ENCODE measurements at regions not wholly inside any gene's neighbourhood (a gene's known extent, or its start where the extent isn't known, plus 50 kb on each side); places are given as distances from the start of the nearest gene placed in this dataset.

DNA sequence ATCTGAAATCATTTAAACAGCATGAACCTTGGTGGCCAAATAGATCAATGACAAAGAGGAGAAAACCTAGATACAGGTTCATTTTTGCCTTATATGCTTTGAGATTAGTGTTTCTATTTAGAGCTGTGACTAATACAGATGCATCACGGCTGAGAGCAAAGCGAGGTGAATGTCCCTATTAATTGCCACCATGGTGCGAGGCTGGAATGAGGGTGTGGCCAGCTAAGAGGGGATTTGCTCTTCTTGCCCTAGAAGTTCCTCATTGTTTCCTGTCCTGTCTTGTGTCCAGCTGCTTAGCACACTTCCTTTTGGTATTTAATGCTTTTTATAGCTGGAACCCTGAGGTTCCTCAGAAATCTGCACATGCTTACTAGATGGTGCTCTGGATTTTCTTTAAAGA lies 339.1 kb upstream of the RGMA start:
- H3K9me2 ChIP-seq (replicated peaks; ENCODE audit: low read depth, low read length): no peaks in the 10 kb centered on the region
- no peaks in the 10 kb centered on the region for H3K36me3 ChIP-seq (ENCODE audit: insufficient read depth, low read length)
- no peak overlapping the region for H3K9ac ChIP-seq (ENCODE audit: low read depth, low read length, poor library complexity, severe bottlenecking)
- no peaks in the 10 kb centered on the region for H3K79me2 ChIP-seq (ENCODE audit: insufficient read depth, low read length)
- TF ChIP-seq, protein P1, sequence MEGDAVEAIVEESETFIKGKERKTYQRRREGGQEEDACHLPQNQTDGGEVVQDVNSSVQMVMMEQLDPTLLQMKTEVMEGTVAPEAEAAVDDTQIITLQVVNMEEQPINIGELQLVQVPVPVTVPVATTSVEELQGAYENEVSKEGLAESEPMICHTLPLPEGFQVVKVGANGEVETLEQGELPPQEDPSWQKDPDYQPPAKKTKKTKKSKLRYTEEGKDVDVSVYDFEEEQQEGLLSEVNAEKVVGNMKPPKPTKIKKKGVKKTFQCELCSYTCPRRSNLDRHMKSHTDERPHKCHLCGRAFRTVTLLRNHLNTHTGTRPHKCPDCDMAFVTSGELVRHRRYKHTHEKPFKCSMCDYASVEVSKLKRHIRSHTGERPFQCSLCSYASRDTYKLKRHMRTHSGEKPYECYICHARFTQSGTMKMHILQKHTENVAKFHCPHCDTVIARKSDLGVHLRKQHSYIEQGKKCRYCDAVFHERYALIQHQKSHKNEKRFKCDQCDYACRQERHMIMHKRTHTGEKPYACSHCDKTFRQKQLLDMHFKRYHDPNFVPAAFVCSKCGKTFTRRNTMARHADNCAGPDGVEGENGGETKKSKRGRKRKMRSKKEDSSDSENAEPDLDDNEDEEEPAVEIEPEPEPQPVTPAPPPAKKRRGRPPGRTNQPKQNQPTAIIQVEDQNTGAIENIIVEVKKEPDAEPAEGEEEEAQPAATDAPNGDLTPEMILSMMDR (conservative IDR thresholded peaks at IDR 0.05; ENCODE audit: low read length): no peak
- TF ChIP-seq EZH2phosphoT487 (IDR thresholded peaks at IDR 0.05; ENCODE audit: borderline replicate concordance): no peak
- no peaks in the 10 kb centered on the region for H4K20me1 ChIP-seq (ENCODE audit: insufficient read depth, low read length, poor library complexity, severe bottlenecking)
- no peaks in the 10 kb centered on the region for H3K27me3 ChIP-seq (ENCODE audit: insufficient read depth, low read length, poor library complexity, severe bottlenecking)
- H3K4me3 ChIP-seq (ENCODE audit: low read length, poor library complexity, severe bottlenecking): no peak overlapping the region
- H3K4me1 ChIP-seq (ENCODE audit: insufficient read depth, low read length, poor library complexity, severe bottlenecking): no peaks in the 10 kb centered on the region
- H3K9me3 ChIP-seq (ENCODE audit: insufficient read depth, low read depth, low read length): no peaks in the 10 kb centered on the region
- H3K4me2 ChIP-seq (ENCODE audit: low read depth, low read length, poor library complexity, severe bottlenecking): no peak overlapping the region
- H2AFZ ChIP-seq (ENCODE audit: low read length): no peak overlapping the region
- H3F3A ChIP-seq (ENCODE audit: low read depth): no peaks in the 10 kb centered on the region

DNA sequence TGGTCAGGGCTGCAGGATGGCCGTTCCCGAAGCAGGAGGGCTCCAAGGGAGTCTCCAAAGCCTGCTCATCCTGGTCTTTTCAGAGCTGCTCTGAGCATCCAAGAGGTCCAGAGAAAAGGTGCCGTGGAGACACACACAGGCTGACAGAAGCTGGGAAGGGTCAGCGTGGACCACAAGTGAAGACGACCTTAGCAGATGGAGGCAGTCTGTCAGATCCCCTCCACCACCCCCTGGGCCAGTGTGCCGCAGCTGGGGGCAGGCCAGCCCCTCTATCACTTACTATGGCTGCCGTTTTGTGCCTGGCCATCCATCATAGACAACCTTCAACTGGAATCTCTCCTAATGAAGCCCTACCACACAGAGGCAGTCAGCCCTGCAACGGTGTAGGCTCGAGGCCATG lies 335.1 kb upstream of the RGMA start:
- Histone ChIP-seq H3K9ac (ENCODE audit: low read depth, low read length, poor library complexity, severe bottlenecking) (no peak overlapping the region), H3K4me1 (ENCODE audit: insufficient read depth, low read length, poor library complexity, severe bottlenecking) (no peaks in the 10 kb centered on the region), H3K27me3 (ENCODE audit: insufficient read depth, low read length, poor library complexity, severe bottlenecking) (no peaks in the 10 kb centered on the region), H3K9me2 (replicated peaks; ENCODE audit: low read depth, low read length) (no peaks in the 10 kb centered on the region), H3K9me3 (ENCODE audit: insufficient read depth, low read depth, low read length) (no peaks in the 10 kb centered on the region), H3K4me2 (ENCODE audit: low read depth, low read length, poor library complexity, severe bottlenecking) (no peak overlapping the region), H3F3A (ENCODE audit: low read depth) (no peaks in the 10 kb centered on the region), H3K36me3 (ENCODE audit: insufficient read depth, low read length) (no peaks in the 10 kb centered on the region), H2AFZ (ENCODE audit: low read length) (no peak overlapping the region), H3K79me2 (ENCODE audit: insufficient read depth, low read length) (no peaks in the 10 kb centered on the region), H4K20me1 (ENCODE audit: insufficient read depth, low read length, poor library complexity, severe bottlenecking) (no peaks in the 10 kb centered on the region), H3K4me3 (ENCODE audit: low read length, poor library complexity, severe bottlenecking) (no peak overlapping the region)
- no peak for TF ChIP-seq EZH2phosphoT487 (IDR thresholded peaks at IDR 0.05; ENCODE audit: borderline replicate concordance)
- TF ChIP-seq, protein P1 (conservative IDR thresholded peaks at IDR 0.05; ENCODE audit: low read length): no peak

DNA sequence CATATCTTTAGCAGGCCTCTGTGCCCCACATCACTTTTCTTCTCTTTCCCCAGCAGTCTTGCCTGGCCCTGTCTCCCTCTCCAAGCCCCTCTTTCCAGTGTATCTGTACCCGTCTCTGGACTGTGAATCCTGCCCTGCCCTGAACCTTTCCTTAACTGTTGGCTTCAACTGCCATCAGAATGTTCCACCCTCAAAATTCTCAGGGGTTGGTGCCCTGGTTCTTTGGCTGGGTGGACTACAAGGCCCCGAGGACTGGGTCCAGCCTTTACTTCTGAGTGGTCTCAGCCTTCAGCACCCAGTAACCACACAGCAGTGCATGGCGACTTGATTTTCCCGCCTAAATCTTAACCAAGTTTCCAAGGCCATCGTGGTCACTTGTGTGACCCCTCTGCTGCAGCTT lies 333.5 kb upstream of the RGMA start:
- Histone ChIP-seq H3K4me1 (ENCODE audit: insufficient read depth, low read length, poor library complexity, severe bottlenecking) (no peaks in the 10 kb centered on the region), H2AFZ (ENCODE audit: low read length) (no peak overlapping the region), H3K9me3 (ENCODE audit: insufficient read depth, low read depth, low read length) (no peaks in the 10 kb centered on the region), H3K27me3 (ENCODE audit: insufficient read depth, low read length, poor library complexity, severe bottlenecking) (no peaks in the 10 kb centered on the region), H4K20me1 (ENCODE audit: insufficient read depth, low read length, poor library complexity, severe bottlenecking) (no peaks in the 10 kb centered on the region), H3K4me2 (ENCODE audit: low read depth, low read length, poor library complexity, severe bottlenecking) (no peak overlapping the region), H3K4me3 (ENCODE audit: low read length, poor library complexity, severe bottlenecking) (no peak overlapping the region), H3K9ac (ENCODE audit: low read depth, low read length, poor library complexity, severe bottlenecking) (no peak overlapping the region), H3K9me2 (replicated peaks; ENCODE audit: low read depth, low read length) (no peaks in the 10 kb centered on the region), H3K79me2 (ENCODE audit: insufficient read depth, low read length) (no peaks in the 10 kb centered on the region), H3F3A (ENCODE audit: low read depth) (no peaks in the 10 kb centered on the region), H3K36me3 (ENCODE audit: insufficient read depth, low read length) (no peaks in the 10 kb centered on the region)
- no peak for TF ChIP-seq EZH2phosphoT487 (IDR thresholded peaks at IDR 0.05; ENCODE audit: borderline replicate concordance)
- TF ChIP-seq, protein P1 (conservative IDR thresholded peaks at IDR 0.05; ENCODE audit: low read length): no peak

Measured in Loucy (cell line).